Liver (tissue), 7 donors: ENCODE measurements at regions not wholly inside any gene's neighbourhood (a gene's known extent, or its start where the extent isn't known, plus 50 kb on each side); places are given as distances from the start of the nearest gene placed in this dataset.
"Not testable (repeated sequence)": the region's sequence is repeated elsewhere in the genome, so short reads cannot be mapped to it uniquely, and the experiment has no call there.

ENCODE experiments used
- DNase-seq: peaks from one replicate; pipeline ENCODE4 v3.0.0-alpha.2; 2017; ENCODE audit warnings: low spot score
- H3K27ac ChIP-seq, 2 donors: one replicate each; pipeline ENCODE4 v1.7.0; 2013; ENCODE audit warnings: inconsistent platforms in 2 of 2, low read length in 2 of 2, control low read depth in 1 of 2, low read depth in 1 of 2, mild to moderate bottlenecking in 1 of 2
- H3K27me3 ChIP-seq, 4 donors: one replicate each; pipeline versions ENCODE4 v1.6.1 to v1.7.0; 2013; ENCODE audit warnings: low read length in 3 of 4, inconsistent platforms in 1 of 4, mild to moderate bottlenecking in 1 of 4, moderate library complexity in 1 of 4; ENCODE audit not compliant: control insufficient read depth in 4 of 4, insufficient read depth in 4 of 4
- H3K36me3 ChIP-seq, 4 donors: one replicate each; pipeline versions ENCODE4 v1.6.1 to v1.7.0; 2013; ENCODE audit warnings: low read length in 3 of 4, mild to moderate bottlenecking in 3 of 4, low read depth in 1 of 4, moderate library complexity in 1 of 4; ENCODE audit not compliant: control insufficient read depth in 4 of 4, insufficient read depth in 3 of 4
- H3K4me1 ChIP-seq, 4 donors: one replicate each; pipeline versions ENCODE4 v1.6.1 to v1.7.0; 2013; ENCODE audit warnings: low read length in 3 of 4, mild to moderate bottlenecking in 3 of 4, moderate library complexity in 1 of 4; ENCODE audit not compliant: control insufficient read depth in 4 of 4, insufficient read depth in 4 of 4
- H3K4me3 ChIP-seq, 3 donors: one replicate each; pipeline versions ENCODE4 v1.6.1 to v1.7.0; 2013; ENCODE audit warnings: low read length in 3 of 3, control low read depth in 1 of 3, low read depth in 1 of 3, mild to moderate bottlenecking in 1 of 3
- H3K9ac ChIP-seq, 2 donors: one replicate each; pipeline ENCODE4 v1.7.0; 2013; ENCODE audit warnings: low read length in 2 of 2, mild to moderate bottlenecking in 2 of 2, moderate library complexity in 2 of 2, control low read depth in 1 of 2, low read depth in 1 of 2
- H3K9me3 ChIP-seq, 4 donors: one replicate each; pipeline versions ENCODE4 v1.6.1 to v1.7.0; 2013; ENCODE audit warnings: low read length in 3 of 4; ENCODE audit not compliant: control insufficient read depth in 4 of 4
- ATF3 ChIP-seq: IDR thresholded peaks from 2 replicates; pipeline ENCODE4 v1.6.1; 2016; ENCODE audit warnings: antibody characterized with exemption
- EGR1 ChIP-seq, 2 donors: IDR thresholded peaks; 2 replicates each; pipeline ENCODE4 v1.6.1; 2016 to 2018; ENCODE audit warnings: antibody characterized with exemption in 2 of 2, low read depth in 2 of 2
- FOXA1 ChIP-seq: IDR thresholded peaks from 2 replicates; pipeline ENCODE4 v1.6.1; 2016; ENCODE audit warnings: antibody characterized with exemption
- FOXA2 ChIP-seq: IDR thresholded peaks from 2 replicates; pipeline ENCODE4 v1.6.1; 2016; ENCODE audit warnings: antibody characterized with exemption
- GABPA ChIP-seq, 2 donors: IDR thresholded peaks in 1 of 2; conservative IDR thresholded peaks in 1 of 2; 2 replicates each; pipeline ENCODE4 v1.6.1; 2016; ENCODE audit warnings: antibody characterized with exemption in 2 of 2, mild to moderate bottlenecking in 1 of 2, moderate library complexity in 1 of 2
- HNF4A ChIP-seq, 2 donors: conservative IDR thresholded peaks; 2 replicates each; pipeline ENCODE4 v1.6.1; 2016; ENCODE audit warnings: antibody characterized with exemption in 2 of 2, mild to moderate bottlenecking in 2 of 2
- HNF4G ChIP-seq: IDR thresholded peaks from 2 replicates; pipeline ENCODE4 v1.6.1; 2016; ENCODE audit warnings: antibody characterized with exemption
- JUND ChIP-seq, 2 donors: IDR thresholded peaks; 2 replicates each; pipeline ENCODE4 v1.6.1; 2016; ENCODE audit warnings: antibody characterized with exemption in 2 of 2
- MAX ChIP-seq: IDR thresholded peaks from 2 replicates; pipeline ENCODE4 v1.6.1; 2016; ENCODE audit warnings: antibody characterized with exemption
- NR2F2 ChIP-seq: IDR thresholded peaks from 2 replicates; pipeline ENCODE4 v1.6.1; 2016; ENCODE audit warnings: antibody characterized with exemption
- RAD21 ChIP-seq, 2 donors: IDR thresholded peaks; 2 replicates each; pipeline ENCODE4 v1.6.1; 2016; ENCODE audit warnings: antibody characterized with exemption in 2 of 2, mild to moderate bottlenecking in 2 of 2
- REST ChIP-seq: IDR thresholded peaks from 2 replicates; pipeline ENCODE4 v1.6.1; 2016; ENCODE audit warnings: antibody characterized with exemption, mild to moderate bottlenecking
- RXRA ChIP-seq, 2 donors: IDR thresholded peaks; 2 replicates each; pipeline ENCODE4 v1.6.1; 2017 to 2018; ENCODE audit warnings: antibody characterized with exemption in 2 of 2, mild to moderate bottlenecking in 1 of 2
- SP1 ChIP-seq: IDR thresholded peaks from 2 replicates; pipeline ENCODE4 v1.6.1; 2018; ENCODE audit warnings: antibody characterized with exemption, mild to moderate bottlenecking
- TAF1 ChIP-seq: conservative IDR thresholded peaks from 2 replicates; pipeline ENCODE4 v1.6.1; 2016; ENCODE audit warnings: antibody characterized with exemption, mild to moderate bottlenecking
- YY1 ChIP-seq: IDR thresholded peaks from 2 replicates; pipeline ENCODE4 v1.6.1; 2016; ENCODE audit warnings: antibody characterized with exemption, mild to moderate bottlenecking
- whole genome bisulfite sequencing: extraction: QIAGEN DNeasy Blood & Tissue Kit; methylation state at CpG from one replicate; pipeline ENCODE4 v1.1.7; 2013; 5-methylcytosine and 5-hydroxymethylcytosine counted together
- donor health status: healthy.
- donor health status: healthy.
- donor health status: healthy.
- donor health status: healthy.

- TF ChIP-seq SP1 (no peak), REST (no peak), GABPA (IDR thresholded peaks at IDR 0.05 in 1 of 2, conservative IDR thresholded peaks at IDR 0.05 in 1 of 2) (no peak), HNF4G (no peak)
- Histone ChIP-seq H3K27ac (no peak overlapping the region), H3K9ac (no peak overlapping the region), H3K27me3 (no peaks in the 10 kb centered on the region), H3K9me3 (peaks cover 0 to 1% (median 0%) of the 10 kb centered on the region in 4 donors), H3K36me3 (no peaks in the 10 kb centered on the region), H3K4me3 (no peak overlapping the region), H3K4me1 (no peaks in the 10 kb centered on the region)
- no peak for DNase-seq
- WGBS: 93% methylated on average over 7 of the region's 7 CpGs
Measured at GRCh38 chrX:44778254-44778653, 65.6 kb upstream of the DUSP21 start.

- Histone ChIP-seq H3K4me1 (no peaks in the 10 kb centered on the region), H3K36me3 (no peaks in the 10 kb centered on the region), H3K4me3 (no peak overlapping the region), H3K27me3 (no peaks in the 10 kb centered on the region), H3K9ac (no peak overlapping the region), H3K9me3 (peaks cover 0 to 1% (median 0%) of the 10 kb centered on the region in 4 donors), H3K27ac (no peak overlapping the region)
- WGBS: 86% methylated on average over 6 of the region's 6 CpGs
- TF ChIP-seq MAX (no peak), SP1 (no peak), NR2F2 (no peak), YY1 (no peak), HNF4G (no peak), EGR1 (IDR thresholded peaks at IDR 0.05; ENCODE audit: low read depth in 2 of 2) (no peak), RXRA (IDR thresholded peaks at IDR 0.05) (no peak), HNF4A (conservative IDR thresholded peaks at IDR 0.05) (no peak)
- no peak for DNase-seq
Measured at GRCh38 chrX:44775726-44776125, 68.1 kb upstream of the DUSP21 start.

GRCh38 chrX:44774066-44774465 is 69.8 kb upstream of the DUSP21 start:
- DNase-seq, H3K36me3 ChIP-seq, H3K27ac ChIP-seq, H3K9me3 ChIP-seq, H3K27me3 ChIP-seq, H3K9ac ChIP-seq, H3K4me1 ChIP-seq, H3K4me3 ChIP-seq: not testable (repeated sequence)
- 53% methylated on average over 10 of the region's 10 CpGs for WGBS

GRCh38 chrX:44770121-44770520 is 73.7 kb upstream of the DUSP21 start:
- Histone ChIP-seq H3K27ac (no peak overlapping the region), H3K9ac (no peak overlapping the region), H3K36me3 (no peaks in the 10 kb centered on the region), H3K9me3 (no peaks in the 10 kb centered on the region), H3K27me3 (no peaks in the 10 kb centered on the region), H3K4me3 (no peak overlapping the region), H3K4me1 (no peaks in the 10 kb centered on the region)
- TF ChIP-seq EGR1 (IDR thresholded peaks at IDR 0.05; ENCODE audit: low read depth in 2 of 2) (no peak), GABPA (IDR thresholded peaks at IDR 0.05 in 1 of 2, conservative IDR thresholded peaks at IDR 0.05 in 1 of 2) (no peak), NR2F2 (no peak), RXRA (IDR thresholded peaks at IDR 0.05) (no peak), RAD21 (IDR thresholded peaks at IDR 0.05) (no peak), TAF1 (no peak), FOXA1 (no peak), YY1 (no peak), MAX (no peak), REST (no peak), JUND (IDR thresholded peaks at IDR 0.05) (no peak), FOXA2 (no peak), HNF4A (conservative IDR thresholded peaks at IDR 0.05) (no peak), ATF3 (no peak)
- 72% methylated on average over 2 of the region's 2 CpGs for WGBS
- DNase-seq: no peak
